GM21526 (cell line): ENCODE measurements at regions not wholly inside any gene's neighbourhood (a gene's known extent, or its start where the extent isn't known, plus 50 kb on each side); places are given as distances from the start of the nearest gene placed in this dataset.
"Not testable (repeated sequence)": the region's sequence is repeated elsewhere in the genome, so short reads cannot be mapped to it uniquely, and the experiment has no call there.

Experiments used
- ATAC-seq: cut with Tn5 transposase; IDR thresholded peaks from one replicate; pipeline ENCODE4 v1.9.1; 2021; ENCODE audit warnings: moderate library complexity; ENCODE audit not compliant: unreplicated experiment, low FRiP score

GRCh38 chr9:82052081-82052480, 63.5 kb downstream of the SPATA31D1 start:
- no peak for ATAC-seq

- ATAC-seq, result no peak
Observed at GRCh38 chr9:82054264-82055015, 65.9 kb downstream of the SPATA31D1 start.

DNA sequence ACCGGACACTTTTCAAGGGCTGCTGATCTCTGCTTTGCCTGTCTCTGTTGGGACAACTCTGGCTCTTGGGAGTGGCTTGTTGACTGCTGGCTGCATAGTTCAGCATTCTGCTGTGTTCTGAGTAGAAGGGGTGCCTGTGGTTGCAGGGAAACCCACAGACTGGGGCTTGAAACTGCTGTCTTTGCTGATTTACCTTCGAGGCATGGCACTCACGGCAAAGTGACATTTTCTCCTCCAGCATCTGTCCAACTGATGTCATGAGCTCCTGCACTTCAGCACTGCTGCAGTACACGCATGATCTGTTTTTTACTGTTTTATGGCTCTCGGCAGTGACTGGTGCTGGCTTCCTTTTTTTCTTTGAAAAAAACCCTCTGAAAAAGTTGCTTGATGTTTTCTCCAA, 69.2 kb downstream of the SPATA31D1 start:
- ATAC-seq, result no peak

DNA sequence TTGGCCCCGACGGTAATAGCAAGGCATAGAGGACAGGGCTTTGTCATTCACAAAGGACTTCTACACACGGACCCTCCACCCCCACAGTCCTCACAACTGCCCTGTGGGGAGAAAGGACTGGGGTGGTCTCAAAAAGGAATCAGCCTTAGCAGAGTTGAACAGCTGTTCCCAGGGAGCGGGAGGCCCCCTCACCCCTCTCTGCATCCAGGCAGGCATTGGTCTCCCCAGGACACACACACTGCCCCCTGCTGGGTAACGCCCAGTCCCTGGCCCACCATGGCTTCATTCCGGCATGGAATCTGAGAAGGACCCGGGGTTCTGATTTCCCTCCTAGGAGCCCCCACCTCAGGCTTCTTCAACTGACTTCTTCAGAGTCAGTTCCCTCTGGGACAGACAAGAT, 73.2 kb downstream of the SPATA31D1 start:
- ATAC-seq, result not testable (repeated sequence)

GRCh38 chr9:82062245-82062644, 73.7 kb downstream of the SPATA31D1 start:
- ATAC-seq, result no peak

DNA sequence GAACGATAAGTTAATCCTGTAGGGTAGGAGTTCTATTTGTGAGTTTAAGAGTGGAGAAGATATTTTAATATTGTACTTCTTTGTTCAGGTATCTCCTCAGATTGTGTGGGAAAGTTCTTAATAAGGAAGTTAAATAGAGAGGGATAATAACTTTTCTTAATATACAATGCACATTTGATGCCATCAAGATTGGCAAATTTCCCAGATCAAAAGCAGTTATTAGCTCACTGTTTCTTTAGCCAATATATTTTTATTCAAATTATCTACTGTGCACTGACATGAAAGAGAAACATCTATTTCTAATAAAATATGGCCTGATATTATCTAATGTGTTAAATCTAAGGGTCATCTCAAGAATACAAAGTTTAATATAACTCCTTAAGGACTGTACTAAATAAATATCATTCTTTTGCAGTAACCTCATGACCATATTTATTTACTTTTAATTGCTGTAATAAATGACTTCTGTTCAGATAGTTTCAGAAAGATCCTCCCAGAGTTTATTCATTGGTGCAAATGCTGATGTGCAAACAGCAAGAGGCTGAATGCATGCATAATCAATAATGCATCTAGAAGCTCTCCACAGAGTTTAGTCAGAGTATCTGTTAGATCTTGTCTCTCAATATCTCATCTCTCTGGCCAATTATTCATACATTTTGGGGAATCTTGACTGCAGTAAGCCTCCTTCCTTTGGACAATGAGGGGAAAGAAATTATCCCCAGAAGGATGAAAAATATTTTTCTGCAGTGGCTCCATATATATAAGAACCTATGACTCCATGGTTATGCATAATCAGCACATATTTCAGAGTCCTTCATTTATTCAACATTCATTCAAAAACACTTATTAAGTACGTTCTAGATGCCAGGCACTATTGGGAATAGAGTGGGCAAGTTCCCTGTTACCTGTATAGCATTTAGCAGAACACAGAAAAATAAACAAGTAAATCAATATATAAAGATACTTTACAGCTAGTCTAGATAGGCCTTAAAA, 85.3 kb downstream of the SPATA31D1 start:
- no peak for ATAC-seq

DNA sequence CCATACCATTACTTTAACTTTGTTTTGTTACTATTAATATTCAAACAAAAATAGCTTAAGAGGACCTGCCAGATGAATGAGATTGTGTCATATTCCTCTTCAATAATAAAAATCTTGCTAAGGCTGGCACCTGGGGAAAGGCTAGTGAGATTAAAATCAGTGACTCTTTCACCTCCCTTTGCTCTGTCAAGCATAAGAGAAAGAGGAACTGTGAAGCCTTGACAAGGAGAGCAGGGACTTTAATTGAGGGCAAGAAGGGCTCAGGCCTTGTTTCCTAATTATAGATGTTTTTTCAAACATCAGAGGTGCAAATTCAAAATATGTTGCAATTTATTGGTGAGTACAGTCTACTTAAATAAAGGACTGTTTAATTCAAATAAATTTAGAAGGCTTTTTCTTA, 91.7 kb downstream of the SPATA31D1 start:
- ATAC-seq, result no peak

- ATAC-seq, result no peak
Observed at GRCh38 chr9:82081496-82081895, 92.9 kb downstream of the SPATA31D1 start.

DNA sequence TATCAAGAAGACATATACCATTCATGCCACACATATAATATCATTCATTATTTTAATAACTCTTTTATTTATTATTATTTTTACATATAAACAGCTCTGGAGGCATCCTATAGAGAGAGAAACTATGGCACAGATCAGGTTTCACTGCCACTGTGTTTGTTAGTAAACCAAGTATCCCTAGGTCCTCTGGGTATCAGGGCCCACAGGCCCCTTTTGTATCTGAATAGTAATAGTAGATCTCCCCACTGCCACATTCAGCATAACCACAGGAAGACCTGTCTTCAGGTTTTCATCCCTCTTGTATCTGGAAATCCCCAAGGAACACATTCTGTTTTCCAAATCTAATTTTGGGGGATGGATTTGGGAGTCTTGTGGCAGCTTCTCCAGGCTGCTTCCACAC, 94.0 kb downstream of the SPATA31D1 start:
- no peak for ATAC-seq

- ATAC-seq, result no peak
Observed at GRCh38 chr9:82088591-82088990, 100.0 kb downstream of the SPATA31D1 start.

DNA sequence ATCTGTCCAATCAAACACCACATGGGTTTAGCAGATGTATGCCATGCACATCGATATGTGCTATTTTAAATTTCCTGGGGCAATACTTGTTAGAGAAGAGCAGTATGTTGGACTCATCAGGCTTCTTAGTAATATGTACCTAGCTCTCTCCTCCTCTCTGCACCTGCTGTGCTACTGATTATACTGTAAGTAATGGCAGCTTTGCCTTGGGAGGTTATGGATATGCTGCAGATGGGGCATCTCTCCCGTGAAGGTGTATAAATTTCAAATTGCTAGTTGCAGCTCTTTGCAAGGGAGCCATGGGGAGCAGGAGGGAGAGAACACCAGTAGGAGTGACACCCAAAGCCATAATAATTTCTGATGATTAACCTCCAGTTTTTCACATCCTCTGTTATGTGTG, 101.5 kb downstream of the SPATA31D1 start:
- no peak for ATAC-seq

DNA sequence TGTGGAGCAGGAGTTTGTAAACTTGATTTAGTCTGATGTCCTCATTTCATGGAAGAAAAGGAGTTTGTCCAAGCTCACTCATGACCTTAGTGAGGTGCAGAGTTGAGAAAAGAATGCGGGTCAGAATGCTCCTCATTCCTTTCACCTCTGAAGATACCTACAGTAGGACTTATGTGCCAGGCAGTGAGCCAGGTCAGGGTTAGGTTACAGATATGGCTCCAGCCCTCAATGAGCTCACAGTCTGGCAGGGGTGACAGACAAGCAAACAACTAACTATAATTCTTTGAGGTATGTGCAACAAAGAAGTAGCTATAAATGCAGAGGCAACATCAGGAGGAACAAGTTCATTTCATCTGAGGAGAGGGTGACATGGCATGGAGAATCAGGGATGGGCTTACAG, 102.5 kb downstream of the SPATA31D1 start:
- ATAC-seq, result no peak

- no peak for ATAC-seq
Observed at GRCh38 chr9:82091610-82092009, 103.0 kb downstream of the SPATA31D1 start.

- no peak for ATAC-seq
Observed at GRCh38 chr9:82101475-82101874, 112.9 kb downstream of the SPATA31D1 start.

DNA sequence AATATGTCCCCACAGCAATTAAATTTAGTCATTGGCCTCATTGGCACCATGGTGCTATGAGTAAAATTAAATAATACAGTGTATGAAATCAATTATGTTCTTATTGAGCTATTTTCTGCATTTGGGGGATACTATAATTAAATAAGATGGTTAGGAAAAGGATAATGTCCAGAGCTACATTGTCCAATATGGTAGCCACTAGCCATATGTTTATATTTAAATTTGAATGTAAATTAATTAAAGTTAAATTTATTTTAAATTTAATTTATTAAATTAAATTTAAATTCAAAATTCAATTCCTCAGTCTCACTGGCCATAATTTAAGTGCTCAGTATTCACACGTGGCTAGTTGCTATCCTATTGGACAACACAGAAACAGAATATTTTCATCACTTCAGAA, 115.7 kb downstream of the SPATA31D1 start:
- no peak for ATAC-seq

DNA sequence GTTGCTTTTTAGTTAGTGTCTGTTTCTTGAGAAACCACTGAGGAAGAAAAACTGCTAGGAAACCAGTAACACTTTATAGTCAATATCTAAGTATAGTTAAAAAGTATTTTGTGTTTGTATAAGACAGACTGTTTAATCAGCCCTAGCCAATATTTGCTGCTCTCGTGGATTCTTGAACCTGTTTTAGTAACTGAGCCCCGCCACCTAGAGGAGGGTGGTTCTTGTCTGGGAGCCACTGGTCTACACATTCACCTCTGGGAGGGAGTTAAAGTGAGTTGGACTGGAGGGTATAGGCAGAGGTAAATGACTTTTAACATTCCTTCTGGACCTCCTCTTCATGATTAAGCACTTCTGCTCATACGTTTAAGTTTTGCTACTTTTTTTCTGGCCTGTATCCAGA, 117.2 kb downstream of the SPATA31D1 start:
- no peak for ATAC-seq

DNA sequence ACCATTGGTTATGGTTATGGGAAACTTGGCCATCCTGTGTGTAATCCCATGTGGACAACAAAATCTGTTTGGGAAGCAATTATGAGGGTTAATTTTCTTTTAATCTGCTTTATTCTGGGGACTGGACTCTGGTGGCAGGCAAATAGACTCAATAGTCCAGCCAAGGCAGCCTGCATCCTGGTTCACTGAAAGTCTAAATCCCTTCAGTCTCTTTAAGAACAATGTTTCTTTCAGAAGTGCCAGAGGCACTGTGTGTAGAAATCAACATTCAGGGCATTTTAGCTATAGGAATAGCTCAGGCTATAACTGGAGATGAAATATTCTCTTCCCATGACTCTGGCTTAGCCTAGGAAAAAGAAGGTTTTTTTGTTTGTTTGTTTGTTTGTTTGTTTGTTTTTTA, 118.0 kb downstream of the SPATA31D1 start:
- ATAC-seq, result no peak

- no peak for ATAC-seq
Observed at GRCh38 chr9:82108474-82108873, 119.9 kb downstream of the SPATA31D1 start.

DNA sequence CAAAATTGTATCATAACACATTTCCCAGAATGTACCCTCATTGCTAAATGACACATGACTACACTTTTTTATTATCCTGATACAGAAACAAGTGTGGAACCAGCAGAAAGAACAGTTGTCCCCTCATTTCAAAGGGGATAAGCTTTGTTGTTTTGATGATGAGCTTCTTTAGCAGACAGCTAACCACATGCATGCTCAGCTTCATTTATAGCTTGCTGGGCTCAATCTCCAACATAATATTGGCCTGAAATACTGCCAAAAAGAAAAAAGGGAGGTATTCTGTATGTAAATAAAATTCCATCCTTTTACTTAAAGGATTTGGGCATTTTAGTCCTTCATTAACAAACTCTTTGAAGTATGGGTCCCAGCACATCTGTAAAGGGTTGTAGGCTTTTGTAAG, 120.4 kb downstream of the SPATA31D1 start:
- ATAC-seq, result no peak

GRCh38 chr9:82109626-82110025, 121.1 kb downstream of the SPATA31D1 start:
- no peak for ATAC-seq

GRCh38 chr9:82110881-82111280, 122.3 kb downstream of the SPATA31D1 start:
- ATAC-seq, result no peak

DNA sequence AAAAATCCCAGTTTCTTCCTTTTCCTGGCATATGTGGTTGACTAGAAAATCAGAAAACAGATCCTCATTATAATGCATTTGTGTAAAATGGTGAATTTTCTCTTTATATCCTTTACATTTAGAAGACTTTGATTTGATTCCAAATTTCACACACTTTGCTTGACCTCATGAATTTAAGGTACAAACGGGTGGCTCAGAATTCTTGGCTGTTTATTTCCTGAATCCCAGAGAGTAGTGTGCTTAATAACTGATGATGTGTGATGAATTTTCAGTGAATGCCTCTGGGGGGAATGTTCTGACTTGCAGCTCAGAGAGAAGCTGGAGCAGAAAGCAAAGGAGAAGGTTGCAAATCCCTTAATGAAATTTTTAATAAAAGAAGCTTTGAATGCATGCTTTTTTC, 126.8 kb downstream of the SPATA31D1 start:
- ATAC-seq, result no peak
